ENCODE measurements at regions not wholly inside any gene's neighbourhood (a gene's known extent, or its start where the extent isn't known, plus 50 kb on each side); places are given as distances from the start of the nearest gene placed in this dataset.

GRCh38 chr3:153348457-153349107 lies 186.6 kb downstream of the RAP2B start:
- POLR2A ChIA-PET (ENCODE audit: low non-redundant PET): no interaction called here
- peak; percentile 52 for DNase-seq (ENCODE audit: low spot score)
- Histone ChIP-seq H3K27me3 (replicated peaks; ENCODE audit: insufficient read depth, low read depth, low read length, poor library complexity) (no peaks in the 10 kb centered on the region), H3K4me3 (ENCODE audit: low read depth, low read length, poor library complexity, severe bottlenecking) (no peak overlapping the region), H3K27ac (ENCODE audit: low read depth, low read length, poor library complexity, severe bottlenecking) (no peak overlapping the region), H3K9me3 (ENCODE audit: low read depth, low read length, poor library complexity, severe bottlenecking) (no peaks in the 10 kb centered on the region), H3K36me3 (ENCODE audit: insufficient read depth, low read length, poor library complexity, severe bottlenecking) (no peaks in the 10 kb centered on the region), H3K4me1 (ENCODE audit: insufficient read depth, low read length, poor library complexity, severe bottlenecking) (no peaks in the 10 kb centered on the region)
- BruUV-seq (replicated peaks): no TSS peak
- no peak for TF ChIP-seq EZH2 (IDR thresholded peaks at IDR 0.05; ENCODE audit: borderline replicate concordance, low read depth, low read length, poor library complexity, severe bottlenecking)
- no peak for TF ChIP-seq CTCF (conservative IDR thresholded peaks at IDR 0.05; ENCODE audit: low read depth, low read length)
- intact Hi-C loops (cut with micrococcal nuclease; ENCODE audit: unreplicated experiment): no loop called here
- CTCF ChIA-PET: no interaction called here

GRCh38 chr3:153349108-153349499 lies 187.1 kb downstream of the RAP2B start:
- POLR2A ChIA-PET (ENCODE audit: low non-redundant PET): no interaction called here
- TF ChIP-seq CTCF (conservative IDR thresholded peaks at IDR 0.05; ENCODE audit: low read depth, low read length): no peak
- no peak for TF ChIP-seq EZH2 (IDR thresholded peaks at IDR 0.05; ENCODE audit: borderline replicate concordance, low read depth, low read length, poor library complexity, severe bottlenecking)
- BruUV-seq (replicated peaks): no TSS peak
- no peak overlapping the region for H3K27ac ChIP-seq (ENCODE audit: low read depth, low read length, poor library complexity, severe bottlenecking)
- CTCF ChIA-PET: no interaction called here
- H3K4me3 ChIP-seq (ENCODE audit: low read depth, low read length, poor library complexity, severe bottlenecking): no peak overlapping the region
- no peak for DNase-seq (ENCODE audit: low spot score)
- no peaks in the 10 kb centered on the region for H3K4me1 ChIP-seq (ENCODE audit: insufficient read depth, low read length, poor library complexity, severe bottlenecking)
- H3K36me3 ChIP-seq (ENCODE audit: insufficient read depth, low read length, poor library complexity, severe bottlenecking): no peaks in the 10 kb centered on the region
- intact Hi-C loops (cut with micrococcal nuclease; ENCODE audit: unreplicated experiment): no loop called here
- no peaks in the 10 kb centered on the region for H3K9me3 ChIP-seq (ENCODE audit: low read depth, low read length, poor library complexity, severe bottlenecking)
- H3K27me3 ChIP-seq (replicated peaks; ENCODE audit: insufficient read depth, low read depth, low read length, poor library complexity): no peaks in the 10 kb centered on the region

GRCh38 chr3:153350420-153350819 lies 188.4 kb downstream of the RAP2B start:
- ChIA-PET POLR2A (ENCODE audit: low non-redundant PET) (no interaction called here), CTCF (no interaction called here)
- Histone ChIP-seq H3K27ac (ENCODE audit: low read depth, low read length, poor library complexity, severe bottlenecking) (no peak overlapping the region), H3K4me1 (ENCODE audit: insufficient read depth, low read length, poor library complexity, severe bottlenecking) (no peaks in the 10 kb centered on the region), H3K9me3 (ENCODE audit: low read depth, low read length, poor library complexity, severe bottlenecking) (no peaks in the 10 kb centered on the region), H3K27me3 (replicated peaks; ENCODE audit: insufficient read depth, low read depth, low read length, poor library complexity) (no peaks in the 10 kb centered on the region), H3K36me3 (ENCODE audit: insufficient read depth, low read length, poor library complexity, severe bottlenecking) (no peaks in the 10 kb centered on the region), H3K4me3 (ENCODE audit: low read depth, low read length, poor library complexity, severe bottlenecking) (no peak overlapping the region)
- no TSS peak for BruUV-seq (replicated peaks)
- intact Hi-C loops (cut with micrococcal nuclease; ENCODE audit: unreplicated experiment): no loop called here
- no peak for TF ChIP-seq EZH2 (IDR thresholded peaks at IDR 0.05; ENCODE audit: borderline replicate concordance, low read depth, low read length, poor library complexity, severe bottlenecking)
- no peak for TF ChIP-seq CTCF (conservative IDR thresholded peaks at IDR 0.05; ENCODE audit: low read depth, low read length)
- no peak for DNase-seq (ENCODE audit: low spot score)
